Stimulated activated CD4-positive, alpha-beta T cell treated with anti-CD3 and anti-CD28 coated beads, Interleukin-1b, Interleukin-23, amount 100 ng/mL, for 48 hours (primary cell): ENCODE measurements at regions not wholly inside any gene's neighbourhood (a gene's known extent, or its start where the extent isn't known, plus 50 kb on each side); places are given as distances from the start of the nearest gene placed in this dataset.

Experiments used
- DNase-seq: peaks from one replicate; pipeline ENCODE4 v3.0.0-alpha.2; 2020

DNA sequence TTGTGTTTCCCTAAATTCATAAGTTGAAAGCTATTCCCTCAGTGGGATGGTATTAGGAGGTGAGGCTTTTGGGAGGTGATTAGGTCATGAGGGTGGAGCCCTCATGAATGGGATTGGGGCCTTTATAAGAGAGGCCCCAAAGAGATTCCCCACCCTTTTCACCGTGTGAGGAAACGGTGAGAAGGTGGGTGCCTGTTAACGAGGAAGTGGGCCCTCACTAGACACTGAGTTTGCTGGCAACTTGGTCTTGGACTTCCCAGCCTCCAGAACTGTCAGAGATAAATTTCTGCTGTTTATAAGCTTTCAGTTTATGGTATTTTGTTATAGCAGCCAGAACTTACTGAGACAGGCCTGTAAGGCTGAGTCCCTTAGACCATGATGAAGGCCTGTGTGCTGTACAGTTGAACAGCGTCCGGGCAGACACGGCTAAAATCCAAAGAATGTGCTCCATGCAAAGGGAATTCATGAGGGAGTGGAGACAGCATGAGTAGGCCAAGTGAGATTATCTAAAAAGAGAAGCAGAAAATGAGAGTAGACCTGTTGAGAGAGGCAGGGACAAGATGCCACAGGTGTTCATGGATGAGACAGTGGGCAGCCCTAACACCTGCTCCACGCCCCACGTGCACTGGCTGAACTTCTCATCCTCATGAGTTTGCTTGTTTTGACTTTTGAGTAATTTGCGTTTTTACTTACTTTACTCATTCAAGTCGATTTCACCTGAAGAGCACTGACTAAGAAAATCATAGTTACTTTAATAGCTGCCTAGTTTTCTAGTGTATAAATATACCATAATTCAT is 66.9 kb upstream of the SFMBT2 start:
- DNase-seq, result no peak

DNA sequence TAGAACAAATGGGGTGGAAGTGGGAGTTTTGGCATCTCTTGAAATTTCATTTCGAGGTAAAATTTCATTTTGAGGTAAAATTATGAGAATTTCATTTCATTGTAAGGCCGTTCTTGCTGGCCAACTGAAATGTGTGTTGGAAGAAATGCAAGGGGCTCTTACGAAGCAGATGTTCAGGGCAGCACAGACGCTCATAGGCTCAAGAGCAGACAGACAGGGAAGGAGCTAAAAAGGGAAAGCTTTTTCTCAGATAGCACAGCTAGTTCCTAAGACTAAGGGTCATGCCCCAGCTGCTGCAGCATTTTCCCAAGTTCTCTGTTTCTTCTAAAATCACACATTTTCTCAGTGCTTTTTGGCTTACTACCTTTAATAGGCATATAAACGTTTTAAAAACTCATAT is 65.1 kb upstream of the SFMBT2 start:
- no peak for DNase-seq

DNA sequence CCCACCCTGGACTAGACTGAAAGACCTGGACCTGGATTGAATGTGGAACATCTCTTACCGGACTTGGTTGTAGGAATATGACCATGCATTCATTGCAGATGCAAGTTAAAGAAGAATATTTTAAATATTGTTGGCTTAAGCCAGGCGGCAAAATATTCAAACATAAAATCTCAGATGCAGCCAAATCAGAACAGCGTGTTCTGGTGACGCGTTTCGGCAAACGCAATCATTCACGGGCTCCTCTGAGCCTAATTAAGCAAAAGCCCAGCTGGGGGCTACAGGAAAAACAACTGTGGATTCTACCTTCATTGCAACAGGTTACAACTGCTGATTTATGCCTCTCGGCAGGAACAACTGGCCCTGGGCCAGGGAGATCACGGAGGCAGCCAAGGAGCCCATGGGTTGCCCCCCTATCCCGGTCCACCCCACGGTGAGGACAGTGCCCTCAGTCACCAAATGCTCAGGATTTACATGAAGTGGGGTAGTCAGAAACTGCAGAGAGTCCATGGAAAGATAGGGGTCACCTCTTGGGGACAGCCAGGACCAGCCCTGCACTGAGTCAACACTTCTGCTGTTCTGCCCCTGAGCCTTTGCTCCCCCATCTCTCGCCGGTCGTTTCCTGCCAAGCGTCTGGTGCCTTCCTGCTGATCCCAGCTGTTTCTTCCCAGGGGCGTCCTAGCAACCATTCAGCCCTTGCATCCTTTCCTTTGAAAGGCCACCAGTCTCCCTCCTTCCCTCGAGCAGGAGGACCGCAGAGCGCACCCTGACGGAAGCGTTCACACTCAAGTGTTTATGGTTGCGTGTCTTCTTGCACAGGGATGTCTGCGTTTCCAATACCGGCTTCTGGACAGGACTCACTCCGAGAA is 64.4 kb upstream of the SFMBT2 start:
- DNase-seq, result no peak

DNA sequence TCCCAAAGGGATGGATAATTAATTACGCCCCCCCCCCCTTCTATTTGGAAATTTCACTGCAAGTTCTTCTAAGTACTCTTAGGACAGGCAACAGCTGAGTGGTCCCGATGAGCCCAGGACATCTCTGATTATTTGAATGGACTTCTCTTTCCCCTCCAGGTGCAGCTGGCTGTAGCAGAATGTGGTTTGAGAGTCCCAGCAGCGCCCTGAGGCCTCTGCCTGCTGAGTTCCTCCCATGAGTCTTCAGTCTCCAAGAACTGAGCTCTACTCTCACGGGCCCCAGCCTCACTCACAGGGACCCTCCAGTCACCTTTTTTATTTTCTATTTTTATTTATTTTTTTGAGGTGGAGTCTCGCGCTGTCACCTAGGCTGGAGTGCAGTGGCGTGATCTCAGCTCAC is 63.6 kb upstream of the SFMBT2 start:
- DNase-seq, result no peak

DNA sequence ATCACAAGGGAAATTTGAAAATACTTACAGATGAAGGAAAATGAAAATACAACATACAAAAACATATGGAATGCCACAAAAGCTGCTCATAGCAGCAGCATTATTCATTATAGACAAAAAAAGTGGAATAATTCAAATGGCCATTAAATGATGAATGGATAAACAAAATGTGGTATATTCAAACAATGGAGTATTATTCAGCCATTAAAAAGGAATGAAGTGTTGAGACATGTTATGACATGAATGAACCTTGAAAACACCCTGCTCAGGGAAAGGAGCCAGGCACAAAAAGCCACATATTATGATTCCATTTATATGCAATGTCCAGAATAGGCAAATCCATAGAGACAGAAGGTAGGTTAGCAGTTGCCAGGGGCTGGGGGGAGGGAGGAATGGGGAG is 62.6 kb upstream of the SFMBT2 start:
- DNase-seq, result no peak

DNA sequence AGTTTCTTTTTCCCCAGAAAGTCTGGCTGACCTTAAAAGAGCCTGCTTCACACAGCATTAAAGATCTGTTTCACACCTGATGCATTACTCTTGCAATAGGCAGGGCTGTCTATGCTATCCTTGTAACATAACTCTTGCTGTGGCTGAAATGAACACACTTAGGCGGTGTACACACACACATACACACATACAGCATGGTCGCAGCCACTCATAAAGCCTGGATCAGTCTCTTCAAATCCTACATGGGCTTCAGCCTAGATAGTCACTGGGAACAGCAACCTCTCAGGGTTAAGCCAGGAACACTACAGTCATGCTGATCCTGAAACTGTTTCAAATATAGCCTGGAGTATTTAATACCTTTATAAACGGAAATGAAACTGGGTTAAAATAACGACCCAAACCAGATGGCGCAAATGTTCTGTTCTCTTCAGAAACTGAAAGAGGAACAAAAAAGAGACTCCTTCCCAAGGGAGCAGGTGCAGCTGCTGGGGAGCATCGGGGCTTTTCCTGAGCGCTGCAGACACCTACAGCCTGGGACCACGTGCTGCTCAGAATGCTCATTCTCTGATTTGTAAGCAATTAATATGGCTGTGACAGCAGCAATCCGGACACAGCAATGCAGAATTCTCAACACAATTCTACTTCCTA is 61.0 kb upstream of the SFMBT2 start:
- no peak for DNase-seq

DNA sequence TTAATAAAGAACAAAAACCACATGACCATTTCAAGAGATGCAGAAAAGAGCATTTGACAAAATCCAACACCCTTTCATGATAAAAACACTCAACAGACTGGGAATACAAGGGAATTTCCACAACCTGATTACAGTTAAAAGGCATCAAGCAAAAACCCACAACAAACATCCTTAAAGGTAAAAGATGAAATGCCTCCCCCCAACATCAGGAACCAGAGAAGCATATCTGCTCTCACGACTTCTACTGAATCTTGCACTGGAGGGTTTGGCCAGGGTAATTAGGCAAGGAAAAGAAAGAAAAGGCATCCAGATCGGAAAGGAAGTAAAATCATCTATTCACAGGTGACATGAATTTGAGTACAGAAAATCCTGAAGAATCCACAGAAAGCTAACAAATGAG is 59.5 kb upstream of the SFMBT2 start:
- no peak for DNase-seq

DNA sequence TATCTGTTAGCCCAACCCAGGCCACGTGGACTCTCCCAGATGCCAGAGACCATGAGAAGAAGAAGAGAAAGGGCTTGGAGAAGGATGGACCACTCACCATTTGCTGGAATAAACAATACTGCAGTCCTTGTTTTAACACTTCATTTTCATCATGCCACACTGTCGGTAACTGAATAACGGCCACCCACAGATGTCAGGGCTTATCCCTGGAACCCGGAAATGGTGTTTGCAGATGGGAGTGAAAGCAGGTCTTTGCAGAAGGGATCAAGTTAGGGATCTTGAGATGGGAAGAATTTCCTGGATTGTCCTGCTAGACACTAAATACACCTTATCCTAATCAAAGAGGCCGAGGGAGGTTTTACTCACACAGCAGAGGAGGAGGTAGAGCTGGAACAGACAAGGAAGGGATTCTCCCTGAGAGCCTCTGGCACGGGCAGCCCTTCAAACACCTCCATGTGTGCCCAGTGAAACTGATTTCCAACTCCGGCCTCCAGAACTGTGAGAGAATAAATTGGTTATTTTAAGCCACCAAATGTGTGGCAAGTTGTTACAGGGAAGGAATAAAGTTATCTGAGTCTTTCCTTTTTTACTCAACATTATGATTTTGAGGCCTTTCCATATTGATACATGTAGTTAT is 56.3 kb upstream of the SFMBT2 start:
- DNase-seq, result no peak

DNA sequence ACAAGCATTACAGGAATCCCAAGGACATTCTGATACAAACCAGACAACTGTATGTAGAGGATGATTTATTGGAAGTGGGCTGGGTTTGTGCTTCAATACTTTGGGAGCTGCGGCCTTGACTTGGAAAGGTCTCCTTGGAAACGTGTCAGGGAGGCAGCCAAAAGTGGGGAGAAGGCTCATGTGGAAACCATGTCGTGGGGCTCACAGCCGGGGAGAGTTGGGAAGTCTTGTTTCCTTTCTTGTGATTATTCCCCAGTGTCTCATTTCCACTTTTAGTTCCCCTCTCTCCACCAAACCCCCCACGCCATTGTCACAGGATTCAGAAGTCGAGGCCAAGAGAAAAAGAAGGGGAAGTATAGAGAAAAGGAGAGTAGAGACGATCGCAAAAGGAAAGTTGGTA is 53.9 kb upstream of the SFMBT2 start:
- DNase-seq, result no peak
